K562 (cell line): ENCODE measurements at regions not wholly inside any gene's neighbourhood (a gene's known extent, or its start where the extent isn't known, plus 50 kb on each side); places are given as distances from the start of the nearest gene placed in this dataset.

ENCODE experiments used
- BCOR ChIP-seq: fragments of 450-650 bp; IDR thresholded peaks from 2 replicates; pipeline ENCODE4 v1.6.1; 2016
- CC2D1A ChIP-seq: fragments of 450-650 bp; IDR thresholded peaks from 2 replicates; pipeline ENCODE4 v1.6.1; 2017; ENCODE audit warnings: mild to moderate bottlenecking
- HIVEP1 ChIP-seq: fragments of 250-450 bp; sonication (Bioruptor Pico); IDR thresholded peaks from 2 replicates; pipeline ENCODE4 v1.4.0; 2020; ENCODE audit warnings: mild to moderate bottlenecking
- RBM14 ChIP-seq: fragments of 200-400 bp; formaldehyde crosslinking; IDR thresholded peaks from 2 replicates; pipeline ENCODE4 v1.6.1; 2018; ENCODE audit warnings: low read depth, mild to moderate bottlenecking, low read length, moderate library complexity, borderline replicate concordance; ENCODE audit not compliant: insufficient read depth
- RERE ChIP-seq: sonication (generic); formaldehyde crosslinking; IDR thresholded peaks from 2 replicates; pipeline ENCODE4 v1.8.0; 2023; ENCODE audit warnings: missing genetic modification reagents, mild to moderate bottlenecking, borderline replicate concordance
- ZNF445 ChIP-seq: fragments of 250-450 bp; sonication (Bioruptor Pico); IDR thresholded peaks from 2 replicates; pipeline ENCODE4 v1.4.0; 2020; ENCODE audit warnings: low read depth, mild to moderate bottlenecking, moderate library complexity
- ZNF699 ChIP-seq: fragments of 250-450 bp; sonication (Bioruptor Pico); IDR thresholded peaks from 2 replicates; pipeline ENCODE4 v1.8.0; 2021; ENCODE audit warnings: mild to moderate bottlenecking, moderate library complexity; ENCODE audit not compliant: insufficient replicate concordance
- TF ChIP-seq, protein P1 (sequence below): sonication (generic); formaldehyde crosslinking; IDR thresholded peaks from 2 replicates; pipeline ENCODE4 v1.8.1; 2023; ENCODE audit warnings: mild to moderate bottlenecking, missing genetic modification reagents, moderate library complexity
- TF ChIP-seq, protein P2 (sequence below): fragments of 450-650 bp; IDR thresholded peaks from 2 replicates; pipeline ENCODE4 v1.6.1; 2018; ENCODE audit not compliant: partially characterized antibody

DNA sequence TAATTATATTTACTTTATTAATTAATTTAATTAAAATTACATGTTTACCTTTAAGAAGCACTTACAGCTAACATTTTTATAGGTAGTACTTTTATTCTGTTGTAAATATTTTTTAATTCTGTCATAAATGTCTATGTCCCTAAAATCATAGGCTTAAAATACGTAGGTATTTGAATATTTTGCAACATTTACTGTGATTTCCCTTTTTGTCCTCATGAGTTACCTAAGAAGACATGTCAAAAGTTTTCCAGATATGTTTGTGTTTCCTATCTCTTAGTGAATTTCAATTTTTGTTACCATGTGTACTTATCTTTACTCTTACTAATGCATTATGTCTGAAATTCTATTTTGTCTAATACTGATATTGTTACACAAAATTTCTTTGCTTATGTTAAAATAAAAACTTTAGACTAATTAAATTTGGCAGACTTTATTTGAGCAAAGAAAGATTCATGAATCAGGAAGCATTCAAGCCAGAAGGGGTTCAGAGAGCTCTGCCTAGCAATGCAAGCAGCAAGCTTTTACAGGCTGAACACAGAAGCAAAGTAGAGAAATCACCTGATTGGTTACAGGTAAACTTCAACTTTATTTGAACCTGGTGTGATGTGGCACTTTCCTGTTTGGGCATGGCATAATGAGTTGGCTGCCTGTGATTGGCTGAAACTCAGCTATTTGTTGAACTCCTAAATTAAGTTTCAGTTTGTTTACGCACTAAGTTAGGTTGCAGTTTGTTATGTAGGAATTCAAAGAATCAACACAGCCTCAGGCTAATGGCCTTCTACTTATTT, 123.2 kb upstream of the TMEM170B start (continued):
- no peak for TF ChIP-seq HIVEP1 (CRISPR knock-in tag)
- no peak for TF ChIP-seq BCOR
- no peak for TF ChIP-seq RERE
- TF ChIP-seq, protein P1, sequence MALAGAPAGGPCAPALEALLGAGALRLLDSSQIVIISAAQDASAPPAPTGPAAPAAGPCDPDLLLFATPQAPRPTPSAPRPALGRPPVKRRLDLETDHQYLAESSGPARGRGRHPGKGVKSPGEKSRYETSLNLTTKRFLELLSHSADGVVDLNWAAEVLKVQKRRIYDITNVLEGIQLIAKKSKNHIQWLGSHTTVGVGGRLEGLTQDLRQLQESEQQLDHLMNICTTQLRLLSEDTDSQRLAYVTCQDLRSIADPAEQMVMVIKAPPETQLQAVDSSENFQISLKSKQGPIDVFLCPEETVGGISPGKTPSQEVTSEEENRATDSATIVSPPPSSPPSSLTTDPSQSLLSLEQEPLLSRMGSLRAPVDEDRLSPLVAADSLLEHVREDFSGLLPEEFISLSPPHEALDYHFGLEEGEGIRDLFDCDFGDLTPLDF (CRISPR knock-in tag) = no peak
- TF ChIP-seq ZNF445 = no peak
- TF ChIP-seq ZNF699 (CRISPR knock-in tag) = no peak
- TF ChIP-seq RBM14 = no peak
- TF ChIP-seq CC2D1A = no peak
- TF ChIP-seq, protein P2, sequence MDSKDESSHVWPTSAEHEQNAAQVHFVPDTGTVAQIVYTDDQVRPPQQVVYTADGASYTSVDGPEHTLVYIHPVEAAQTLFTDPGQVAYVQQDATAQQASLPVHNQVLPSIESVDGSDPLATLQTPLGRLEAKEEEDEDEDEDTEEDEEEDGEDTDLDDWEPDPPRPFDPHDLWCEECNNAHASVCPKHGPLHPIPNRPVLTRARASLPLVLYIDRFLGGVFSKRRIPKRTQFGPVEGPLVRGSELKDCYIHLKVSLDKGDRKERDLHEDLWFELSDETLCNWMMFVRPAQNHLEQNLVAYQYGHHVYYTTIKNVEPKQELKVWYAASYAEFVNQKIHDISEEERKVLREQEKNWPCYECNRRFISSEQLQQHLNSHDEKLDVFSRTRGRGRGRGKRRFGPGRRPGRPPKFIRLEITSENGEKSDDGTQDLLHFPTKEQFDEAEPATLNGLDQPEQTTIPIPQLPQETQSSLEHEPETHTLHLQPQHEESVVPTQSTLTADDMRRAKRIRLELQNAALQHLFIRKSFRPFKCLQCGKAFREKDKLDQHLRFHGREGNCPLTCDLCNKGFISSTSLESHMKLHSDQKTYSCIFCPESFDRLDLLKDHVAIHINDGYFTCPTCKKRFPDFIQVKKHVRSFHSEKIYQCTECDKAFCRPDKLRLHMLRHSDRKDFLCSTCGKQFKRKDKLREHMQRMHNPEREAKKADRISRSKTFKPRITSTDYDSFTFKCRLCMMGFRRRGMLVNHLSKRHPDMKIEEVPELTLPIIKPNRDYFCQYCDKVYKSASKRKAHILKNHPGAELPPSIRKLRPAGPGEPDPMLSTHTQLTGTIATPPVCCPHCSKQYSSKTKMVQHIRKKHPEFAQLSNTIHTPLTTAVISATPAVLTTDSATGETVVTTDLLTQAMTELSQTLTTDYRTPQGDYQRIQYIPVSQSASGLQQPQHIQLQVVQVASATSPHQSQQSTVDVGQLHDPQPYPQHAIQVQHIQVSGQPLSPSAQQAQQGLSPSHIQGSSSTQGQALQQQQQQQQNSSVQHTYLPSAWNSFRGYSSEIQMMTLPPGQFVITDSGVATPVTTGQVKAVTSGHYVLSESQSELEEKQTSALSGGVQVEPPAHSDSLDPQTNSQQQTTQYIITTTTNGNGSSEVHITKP = no peak
